HG02798 (cell line): ENCODE measurements at regions not wholly inside any gene's neighbourhood (a gene's known extent, or its start where the extent isn't known, plus 50 kb on each side); places are given as distances from the start of the nearest gene placed in this dataset.
"Not testable (repeated sequence)": the region's sequence is repeated elsewhere in the genome, so short reads cannot be mapped to it uniquely, and the experiment has no call there.

Experiments used
- ATAC-seq: cut with Tn5 transposase; IDR thresholded peaks from one replicate; pipeline ENCODE4 v1.9.1; 2021; ENCODE audit warnings: mild to moderate bottlenecking; ENCODE audit not compliant: unreplicated experiment, poor library complexity

DNA sequence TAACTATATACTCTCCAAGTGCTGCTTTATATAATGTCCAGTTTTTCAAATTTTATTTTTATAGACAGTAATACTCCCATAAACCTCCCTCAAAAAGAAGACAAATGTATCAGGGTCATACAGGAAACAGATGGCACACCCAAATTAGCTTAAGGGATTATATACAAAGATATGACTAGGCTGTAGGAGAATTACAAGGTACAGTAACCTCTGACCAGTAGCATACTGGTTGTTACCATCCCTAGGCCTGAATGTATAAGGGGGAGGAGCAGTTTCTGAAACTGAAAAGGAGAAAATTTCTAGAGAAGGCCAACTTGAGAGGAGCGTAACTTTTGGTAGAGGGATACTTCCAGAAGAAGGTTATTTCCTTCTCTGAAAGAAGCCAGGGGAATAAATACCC lies 122.6 kb upstream of the NBPF19 start:
- not testable (repeated sequence) for ATAC-seq

GRCh38 chr1:149354579-149354978 lies 120.3 kb upstream of the NBPF19 start:
- ATAC-seq = not testable (repeated sequence)

GRCh38 chr1:149355748-149356147 lies 119.1 kb upstream of the NBPF19 start:
- ATAC-seq = not testable (repeated sequence)

DNA sequence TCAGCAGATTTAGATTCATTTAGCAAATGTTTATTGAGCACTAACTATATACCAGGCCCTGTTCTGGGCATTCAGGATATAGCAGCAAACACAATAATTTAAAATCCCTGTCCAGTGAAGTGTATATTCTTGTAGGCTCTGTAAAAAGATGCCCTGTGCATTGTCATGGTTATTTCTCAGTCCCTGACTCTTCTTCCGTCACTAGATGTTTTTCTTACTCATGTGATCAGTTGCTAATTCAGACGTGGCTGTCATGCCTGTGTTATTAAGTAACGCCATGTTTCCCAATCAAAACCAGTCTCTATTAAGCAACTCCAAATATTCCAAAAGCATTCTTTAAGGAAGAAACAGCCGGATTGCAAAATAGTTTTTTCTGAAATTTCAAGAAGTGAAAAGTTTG lies 118.7 kb upstream of the NBPF19 start:
- not testable (repeated sequence) for ATAC-seq

- not testable (repeated sequence) for ATAC-seq
These were observed 114.5 kb upstream of the NBPF19 start for GRCh38 chr1:149360351-149360750.

GRCh38 chr1:149361310-149361709 lies 113.5 kb upstream of the NBPF19 start:
- not testable (repeated sequence) for ATAC-seq

- ATAC-seq = not testable (repeated sequence)
These were observed 110.5 kb upstream of the NBPF19 start for GRCh38 chr1:149364188-149364981.

- ATAC-seq = not testable (repeated sequence)
These were observed 108.4 kb upstream of the NBPF19 start for GRCh38 chr1:149366402-149366801.

GRCh38 chr1:149367472-149368044 lies 107.3 kb upstream of the NBPF19 start:
- ATAC-seq = not testable (repeated sequence)

DNA sequence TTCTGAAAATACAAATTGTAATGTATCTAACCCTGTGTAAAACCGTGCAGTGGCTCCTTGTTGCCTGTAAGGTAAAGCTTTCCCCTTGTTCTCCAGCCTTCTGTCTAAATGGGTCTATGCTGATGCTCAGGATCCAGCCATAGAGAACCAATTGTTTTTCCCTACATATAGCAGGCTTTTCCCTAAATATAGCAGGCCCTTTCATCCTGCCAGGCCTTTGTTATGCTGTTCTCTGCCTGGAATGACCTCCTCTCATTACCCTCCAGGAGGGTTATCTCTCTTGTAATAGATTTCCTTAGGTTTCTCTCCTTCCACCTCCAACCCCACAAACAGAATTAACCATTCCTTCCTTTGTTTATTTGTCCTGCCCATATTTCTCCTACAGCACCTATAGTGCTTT lies 106.5 kb upstream of the NBPF19 start:
- ATAC-seq = not testable (repeated sequence)

DNA sequence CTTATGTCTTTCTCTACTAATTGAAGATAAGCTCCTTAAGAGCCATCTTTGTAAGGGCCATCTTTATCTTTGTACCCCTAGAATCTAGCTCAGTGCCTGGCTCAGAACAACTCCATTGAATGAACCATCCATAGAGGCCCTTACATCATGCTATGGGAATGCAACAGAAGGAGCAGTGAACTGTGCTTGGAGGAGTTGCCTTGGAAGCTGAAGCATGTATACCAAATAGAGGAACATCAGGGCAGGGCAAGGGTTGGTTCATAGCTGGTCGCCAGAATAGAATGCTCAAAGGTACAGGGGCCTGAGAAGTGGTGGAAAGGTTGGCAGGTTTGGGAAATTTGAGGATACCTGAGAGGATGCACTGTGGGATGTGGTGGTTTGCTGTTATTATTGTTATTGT lies 105.8 kb upstream of the NBPF19 start:
- ATAC-seq = not testable (repeated sequence)

GRCh38 chr1:149371955-149372354 lies 102.9 kb upstream of the NBPF19 start:
- not testable (repeated sequence) for ATAC-seq

DNA sequence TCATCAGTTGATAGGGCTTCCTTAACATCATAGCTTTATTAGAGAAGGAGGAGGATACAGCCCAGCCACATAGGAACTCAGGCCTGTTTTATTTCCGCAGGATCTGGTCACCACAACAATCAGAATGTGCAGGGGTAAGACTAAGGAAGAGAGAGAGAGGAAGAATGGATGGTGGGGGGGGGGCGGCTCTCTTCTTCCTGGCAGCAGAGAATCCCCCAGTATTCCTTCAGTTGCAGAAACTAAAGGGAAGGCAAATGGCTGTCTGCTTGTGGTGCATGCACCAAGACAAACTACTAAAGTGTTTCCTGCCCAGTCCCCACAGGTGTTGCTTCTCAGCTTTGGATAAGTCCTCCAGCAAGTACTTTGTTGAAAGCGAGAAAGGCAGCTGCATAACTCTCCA lies 96.4 kb upstream of the NBPF19 start:
- not testable (repeated sequence) for ATAC-seq

- not testable (repeated sequence) for ATAC-seq
These were observed 84.5 kb upstream of the NBPF19 start for GRCh38 chr1:149390173-149390926.

- ATAC-seq = not testable (repeated sequence)
These were observed 83.9 kb upstream of the NBPF19 start for GRCh38 chr1:149390931-149391330.

GRCh38 chr1:149395802-149396201 lies 79.0 kb upstream of the NBPF19 start:
- not testable (repeated sequence) for ATAC-seq

DNA sequence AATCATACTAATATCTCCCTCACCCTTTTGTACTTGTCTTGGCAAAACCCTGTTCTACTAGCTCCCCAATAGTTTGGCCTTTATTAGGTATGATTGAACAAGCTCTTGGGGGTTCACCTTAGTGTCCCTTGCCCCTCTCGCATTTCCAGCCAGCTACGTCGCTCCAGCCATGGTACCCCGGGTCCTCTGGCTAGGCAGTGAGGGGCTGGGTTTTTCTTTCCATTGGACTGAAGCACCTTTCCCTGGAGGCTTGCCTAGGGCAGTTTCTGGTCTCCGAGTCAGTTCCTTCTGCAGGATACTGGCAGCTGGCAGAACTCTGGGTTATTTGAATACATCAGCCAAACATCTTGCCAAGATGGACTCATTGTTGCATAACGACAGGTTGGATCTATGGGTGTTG lies 76.3 kb upstream of the NBPF19 start:
- ATAC-seq = not testable (repeated sequence)

DNA sequence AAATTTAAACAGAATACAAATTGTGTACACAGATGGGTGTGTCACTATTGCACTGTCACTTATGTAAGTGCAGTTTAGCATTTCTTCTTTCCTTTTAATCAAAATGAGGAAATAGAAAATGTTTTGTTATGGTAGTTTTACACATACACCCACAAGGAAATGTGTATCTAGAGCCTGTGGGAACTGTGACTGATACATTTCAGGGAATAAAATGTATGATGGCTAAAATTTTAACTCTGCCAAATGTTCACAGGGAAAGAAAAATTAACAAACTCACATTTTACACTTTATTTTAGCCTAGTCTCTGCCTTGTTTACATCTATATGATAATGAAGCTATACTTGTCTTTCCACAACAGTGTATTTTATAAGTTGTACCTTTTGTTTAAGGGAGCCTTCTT lies 66.4 kb upstream of the NBPF19 start:
- ATAC-seq = not testable (repeated sequence)

DNA sequence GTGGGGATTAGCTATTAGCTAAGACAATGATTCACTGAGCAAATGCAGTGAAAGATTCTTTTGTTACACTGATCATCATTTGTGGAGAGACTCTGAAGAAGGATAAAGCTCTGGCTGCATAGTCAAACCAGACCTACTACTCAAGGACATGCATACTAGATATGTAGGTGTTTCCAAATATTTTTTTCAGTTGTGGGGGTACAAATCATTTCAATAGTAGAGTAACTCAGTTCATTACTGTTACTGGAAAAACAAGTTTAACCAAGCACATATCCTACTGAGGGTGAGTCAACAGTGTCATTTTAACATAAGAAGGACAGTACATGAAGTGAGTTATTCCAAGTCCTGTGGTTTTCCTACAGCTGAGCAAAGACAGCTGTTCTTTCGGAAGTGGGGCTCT lies 59.5 kb upstream of the NBPF19 start:
- not testable (repeated sequence) for ATAC-seq

GRCh38 chr1:149418782-149419181 lies 56.1 kb upstream of the NBPF19 start:
- ATAC-seq = not testable (repeated sequence)

- not testable (repeated sequence) for ATAC-seq
These were observed 51.7 kb upstream of the NBPF19 start for GRCh38 chr1:149423122-149423521.
